ENCODE measurements at regions not wholly inside any gene's neighbourhood (a gene's known extent, or its start where the extent isn't known, plus 50 kb on each side); places are given as distances from the start of the nearest gene placed in this dataset.
"Not testable (repeated sequence)": the region's sequence is repeated elsewhere in the genome, so short reads cannot be mapped to it uniquely, and the experiment has no call there.

DNA sequence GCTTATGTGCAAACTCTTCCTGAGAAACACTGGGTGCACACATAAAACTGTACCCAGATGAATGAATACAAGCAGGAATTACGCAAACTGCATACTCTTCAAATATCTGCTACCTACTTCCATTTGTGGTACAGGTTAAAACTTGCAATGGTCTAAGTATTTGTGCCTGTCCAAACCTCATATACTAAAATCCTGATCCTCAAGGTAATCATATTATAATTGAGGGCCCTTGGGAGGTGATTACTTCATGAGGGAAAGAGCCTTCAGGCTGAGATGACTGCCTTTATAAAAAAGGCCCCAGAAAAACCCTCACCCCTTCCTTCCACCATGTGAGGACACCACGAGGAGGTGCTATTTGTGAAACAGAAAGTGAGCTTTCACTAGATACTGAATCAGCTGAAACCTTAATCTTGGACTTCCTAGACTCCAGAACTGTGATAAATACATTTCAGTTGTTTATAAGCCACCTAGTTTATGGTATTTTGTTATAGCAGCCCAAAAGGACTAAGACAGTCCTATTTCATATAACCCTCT is 1977.2 kb downstream of the PCDH7 start:
- no peak overlapping the region for H3K9ac ChIP-seq
- no peaks in the 10 kb centered on the region for H3K4me1 ChIP-seq
- H3K4me3 ChIP-seq (ENCODE audit: low read depth, low read length), result no peak overlapping the region
- H3K79me2 ChIP-seq, result no peaks in the 10 kb centered on the region
- H3K4me2 ChIP-seq (ENCODE audit: low read length), result no peak overlapping the region
- no peak overlapping the region for H2AFZ ChIP-seq
- TF ChIP-seq, protein P1, sequence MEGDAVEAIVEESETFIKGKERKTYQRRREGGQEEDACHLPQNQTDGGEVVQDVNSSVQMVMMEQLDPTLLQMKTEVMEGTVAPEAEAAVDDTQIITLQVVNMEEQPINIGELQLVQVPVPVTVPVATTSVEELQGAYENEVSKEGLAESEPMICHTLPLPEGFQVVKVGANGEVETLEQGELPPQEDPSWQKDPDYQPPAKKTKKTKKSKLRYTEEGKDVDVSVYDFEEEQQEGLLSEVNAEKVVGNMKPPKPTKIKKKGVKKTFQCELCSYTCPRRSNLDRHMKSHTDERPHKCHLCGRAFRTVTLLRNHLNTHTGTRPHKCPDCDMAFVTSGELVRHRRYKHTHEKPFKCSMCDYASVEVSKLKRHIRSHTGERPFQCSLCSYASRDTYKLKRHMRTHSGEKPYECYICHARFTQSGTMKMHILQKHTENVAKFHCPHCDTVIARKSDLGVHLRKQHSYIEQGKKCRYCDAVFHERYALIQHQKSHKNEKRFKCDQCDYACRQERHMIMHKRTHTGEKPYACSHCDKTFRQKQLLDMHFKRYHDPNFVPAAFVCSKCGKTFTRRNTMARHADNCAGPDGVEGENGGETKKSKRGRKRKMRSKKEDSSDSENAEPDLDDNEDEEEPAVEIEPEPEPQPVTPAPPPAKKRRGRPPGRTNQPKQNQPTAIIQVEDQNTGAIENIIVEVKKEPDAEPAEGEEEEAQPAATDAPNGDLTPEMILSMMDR (IDR thresholded peaks at IDR 0.05), result no peak
- H3K36me3 ChIP-seq (ENCODE audit: control insufficient read depth, insufficient read depth, low read length), result no peaks in the 10 kb centered on the region
- no peaks in the 10 kb centered on the region for H3K27me3 ChIP-seq (ENCODE audit: control insufficient read depth, insufficient read depth, low read length)
- no peaks in the 10 kb centered on the region for H3K9me3 ChIP-seq (ENCODE audit: control insufficient read depth, low read length)
- H3K27ac ChIP-seq, result no peak overlapping the region

DNA sequence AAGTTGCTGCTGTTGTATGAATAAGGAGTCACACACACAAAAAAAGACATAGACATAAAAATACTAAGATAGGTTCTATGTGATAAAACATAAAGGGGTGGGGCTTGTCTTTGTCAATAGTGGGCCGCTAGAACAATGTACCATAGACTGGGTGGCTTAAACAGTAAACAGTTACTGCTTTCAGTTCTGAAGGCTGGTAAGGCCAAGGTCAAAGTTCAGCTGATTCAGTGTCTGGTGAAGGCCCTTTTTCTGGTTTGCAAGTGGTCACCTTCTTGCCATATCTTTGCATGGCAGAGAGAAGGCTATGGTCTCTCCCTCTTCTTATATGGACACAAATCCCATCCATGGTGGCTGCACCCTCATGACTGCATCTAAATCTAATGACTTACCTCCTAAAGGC is 1980.7 kb downstream of the PCDH7 start:
- Histone ChIP-seq H3K79me2 (no peaks in the 10 kb centered on the region), H3K4me2 (ENCODE audit: low read length) (no peak overlapping the region), H3K27ac (no peak overlapping the region), H3K36me3 (ENCODE audit: control insufficient read depth, insufficient read depth, low read length) (no peaks in the 10 kb centered on the region), H3K4me1 (no peaks in the 10 kb centered on the region), H3K4me3 (ENCODE audit: low read depth, low read length) (no peak overlapping the region), H3K27me3 (ENCODE audit: control insufficient read depth, insufficient read depth, low read length) (no peaks in the 10 kb centered on the region), H3K9me3 (ENCODE audit: control insufficient read depth, low read length) (no peaks in the 10 kb centered on the region), H2AFZ (no peak overlapping the region), H3K9ac (no peak overlapping the region)
- TF ChIP-seq, protein P1 (IDR thresholded peaks at IDR 0.05), result no peak

DNA sequence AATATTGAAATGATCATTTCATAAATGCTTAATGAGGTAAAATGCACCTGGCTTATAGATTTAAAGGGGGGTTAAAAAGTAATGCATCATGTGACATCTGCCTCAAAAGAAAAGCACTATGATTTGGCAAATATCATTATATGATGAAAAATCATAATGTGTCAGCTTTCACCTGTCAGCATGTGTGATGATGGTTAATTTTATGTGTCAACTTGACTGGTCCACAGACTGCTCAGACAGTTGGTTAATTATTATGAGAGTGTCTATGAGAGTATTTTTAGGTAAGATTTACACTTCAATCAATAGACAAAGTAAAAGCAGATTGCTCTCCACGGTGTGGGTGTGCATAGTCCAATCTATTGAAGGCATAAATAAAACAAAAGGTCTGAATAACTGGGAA is 1986.7 kb downstream of the PCDH7 start:
- no peaks in the 10 kb centered on the region for H3K36me3 ChIP-seq (ENCODE audit: control insufficient read depth, insufficient read depth, low read length)
- TF ChIP-seq, protein P1 (IDR thresholded peaks at IDR 0.05), result no peak
- no peaks in the 10 kb centered on the region for H3K9me3 ChIP-seq (ENCODE audit: control insufficient read depth, low read length)
- H2AFZ ChIP-seq, result no peak overlapping the region
- no peak overlapping the region for H3K27ac ChIP-seq
- no peak overlapping the region for H3K4me3 ChIP-seq (ENCODE audit: low read depth, low read length)
- no peak overlapping the region for H3K4me2 ChIP-seq (ENCODE audit: low read length)
- H3K9ac ChIP-seq, result no peak overlapping the region
- H3K79me2 ChIP-seq, result no peaks in the 10 kb centered on the region
- no peaks in the 10 kb centered on the region for H3K4me1 ChIP-seq
- no peaks in the 10 kb centered on the region for H3K27me3 ChIP-seq (ENCODE audit: control insufficient read depth, insufficient read depth, low read length)

DNA sequence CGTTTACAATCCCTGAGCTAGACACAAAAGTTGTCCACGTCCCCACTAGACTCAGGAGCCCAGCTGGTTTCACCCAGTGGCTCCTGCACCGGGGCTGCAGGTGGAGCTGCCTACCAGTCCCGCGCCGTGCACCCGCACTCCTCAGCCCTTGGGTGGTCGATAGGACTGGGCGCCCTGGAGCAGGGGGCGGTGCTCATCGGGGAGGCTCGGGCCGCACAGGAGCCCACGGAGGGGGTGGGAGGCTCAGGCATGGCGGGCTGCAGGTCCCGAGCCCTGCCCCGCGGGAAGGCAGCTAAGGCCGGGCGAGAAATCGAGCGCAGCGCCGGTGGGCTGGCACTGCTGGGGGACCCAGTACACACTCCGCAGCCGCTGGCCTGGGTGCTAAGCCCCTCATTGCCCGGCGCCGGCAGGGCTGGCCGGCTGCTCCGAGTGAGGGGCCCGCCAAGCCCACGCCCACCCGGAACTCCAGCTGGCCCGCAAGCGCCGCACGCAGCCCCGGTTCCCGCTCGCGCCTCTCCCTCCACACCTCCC is 1996.0 kb downstream of the PCDH7 start:
- H3K4me2 ChIP-seq (ENCODE audit: low read length); H3K9me3 ChIP-seq (ENCODE audit: control insufficient read depth, low read length); H3K27ac ChIP-seq; H3K79me2 ChIP-seq; H3K4me3 ChIP-seq (ENCODE audit: low read depth, low read length); H3K9ac ChIP-seq; H2AFZ ChIP-seq; H3K27me3 ChIP-seq (ENCODE audit: control insufficient read depth, insufficient read depth, low read length); H3K36me3 ChIP-seq (ENCODE audit: control insufficient read depth, insufficient read depth, low read length); H3K4me1 ChIP-seq: not testable (repeated sequence)

DNA sequence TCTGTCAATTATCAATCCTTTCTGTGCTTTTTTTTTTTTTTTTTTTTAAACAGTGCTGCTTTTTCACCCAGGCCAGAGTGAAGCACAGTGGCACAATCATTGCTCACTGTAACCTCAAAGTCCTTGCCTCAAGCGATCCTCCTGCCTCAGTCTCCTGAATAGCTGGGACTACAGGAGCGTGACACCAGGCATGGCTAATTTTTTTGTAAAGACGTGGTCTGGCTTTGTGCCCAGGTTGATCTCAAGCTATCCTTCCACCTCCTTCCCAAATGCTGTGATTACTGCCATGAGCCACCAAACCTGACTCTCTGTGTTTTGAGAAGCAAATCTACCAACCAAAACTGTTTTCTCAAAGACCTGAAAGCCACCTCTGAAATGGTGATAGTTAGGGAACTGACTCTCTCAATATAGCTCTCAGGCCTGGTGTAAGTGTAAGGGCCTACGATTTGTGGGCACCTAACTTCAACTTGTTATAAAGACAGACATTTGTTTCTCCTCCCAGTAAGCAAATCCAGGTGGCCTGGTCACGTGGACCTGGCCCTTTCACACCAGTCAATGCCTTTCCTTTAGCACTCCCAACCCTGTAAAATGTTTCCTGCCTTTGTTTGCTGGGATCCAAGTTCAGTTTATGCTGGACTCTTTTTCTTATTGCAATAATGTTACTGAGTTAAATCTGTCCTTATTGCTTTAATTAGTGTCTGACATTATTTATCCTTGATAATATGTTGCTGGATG is 2015.9 kb downstream of the PCDH7 start:
- no peaks in the 10 kb centered on the region for H3K36me3 ChIP-seq (ENCODE audit: control insufficient read depth, insufficient read depth, low read length)
- H3K27me3 ChIP-seq (ENCODE audit: control insufficient read depth, insufficient read depth, low read length), result no peaks in the 10 kb centered on the region
- no peak overlapping the region for H3K9ac ChIP-seq
- H3K79me2 ChIP-seq, result no peaks in the 10 kb centered on the region
- TF ChIP-seq, protein P1 (IDR thresholded peaks at IDR 0.05), result no peak
- H3K4me1 ChIP-seq, result no peaks in the 10 kb centered on the region
- H3K4me3 ChIP-seq (ENCODE audit: low read depth, low read length), result no peak overlapping the region
- H3K27ac ChIP-seq, result no peak overlapping the region
- no peak overlapping the region for H3K4me2 ChIP-seq (ENCODE audit: low read length)
- H3K9me3 ChIP-seq (ENCODE audit: control insufficient read depth, low read length), result no peaks in the 10 kb centered on the region
- H2AFZ ChIP-seq, result no peak overlapping the region
